PC-9 (cell line): ENCODE measurements at regions not wholly inside any gene's neighbourhood (a gene's known extent, or its start where the extent isn't known, plus 50 kb on each side); places are given as distances from the start of the nearest gene placed in this dataset.

ENCODE experiments used
- BruUV-seq: library from RNA; stranded (reverse); fragments of 400-500 nt; replicated peaks from 2 replicates; lab custom pipeline; 2021; lab: Mats Ljungman, UMichigan
- CTCF ChIA-PET: fragments of 300-600 bp; sonication (Branson Sonifier 250); formaldehyde crosslinking; loops from one replicate; lab custom pipeline; 2022; ENCODE audit warnings: antibody characterized with exemption; lab: Charles Lee
- POLR2A ChIA-PET: fragments of 300-600 bp; sonication (Branson Sonifier 250); formaldehyde crosslinking; loops from one replicate; lab custom pipeline; 2022; ENCODE audit warnings: antibody characterized with exemption; ENCODE audit not compliant: unreplicated experiment; lab: Charles Lee
- DNase-seq, 2 experiments: peaks; one replicate each; pipeline versions ENCODE4 v3.0.0 to v3.0.0-alpha.2; 2015 to 2022; ENCODE audit warnings: mixed read lengths in 1 of 2
- H2AFZ ChIP-seq: fragments of 200-600 bp; sonication (generic); 2 replicates; pipeline ENCODE4 v1.8.1; 2017; ENCODE audit warnings: antibody characterized with exemption
- H3F3A ChIP-seq: fragments of 200-600 bp; sonication (generic); 2 replicates; pipeline ENCODE4 v1.8.1; 2017; ENCODE audit warnings: antibody characterized with exemption, mild to moderate bottlenecking, low read depth; ENCODE audit not compliant: insufficient read depth
- H3K27ac ChIP-seq: fragments of 200-600 bp; sonication (generic); 2 replicates; pipeline ENCODE4 v1.6.1; 2016; ENCODE audit warnings: mixed run types
- H3K27me3 ChIP-seq: fragments of 200-600 bp; sonication (generic); 2 replicates; pipeline ENCODE4 v1.6.1; 2016; ENCODE audit warnings: low read depth, mixed run types; ENCODE audit not compliant: insufficient read depth
- H3K36me3 ChIP-seq: fragments of 200-600 bp; sonication (generic); 2 replicates; pipeline ENCODE4 v1.6.1; 2016; ENCODE audit warnings: low read depth, mixed run types
- H3K4me1 ChIP-seq: fragments of 200-600 bp; sonication (generic); replicated peaks from 2 replicates; pipeline ENCODE4 v1.6.1; 2016; ENCODE audit warnings: mixed run types; ENCODE audit not compliant: insufficient read depth
- H3K4me2 ChIP-seq: fragments of 200-600 bp; sonication (generic); 2 replicates; pipeline ENCODE4 v1.6.1; 2017; ENCODE audit warnings: mixed run types
- H3K4me3 ChIP-seq: fragments of 200-600 bp; sonication (generic); 2 replicates; pipeline ENCODE4 v1.6.1; 2016; ENCODE audit warnings: mixed run types
- H3K79me2 ChIP-seq: fragments of 200-600 bp; sonication (generic); 2 replicates; pipeline ENCODE4 v1.6.1; 2017; ENCODE audit warnings: low read depth, mixed run types
- H3K9me2 ChIP-seq: fragments of 200-600 bp; sonication (generic); 2 replicates; pipeline ENCODE4 v1.8.1; 2017; ENCODE audit warnings: mild to moderate bottlenecking; ENCODE audit not compliant: insufficient read depth
- H3K9me3 ChIP-seq: fragments of 200-600 bp; sonication (generic); 2 replicates; pipeline ENCODE4 v1.8.1; 2016; ENCODE audit warnings: low read depth; ENCODE audit not compliant: insufficient read depth
- H4K20me1 ChIP-seq: fragments of 200-600 bp; sonication (generic); 2 replicates; pipeline ENCODE4 v1.8.1; 2017; ENCODE audit not compliant: insufficient read depth
- EZH2 ChIP-seq: fragments of 200-600 bp; sonication (generic); IDR thresholded peaks from 2 replicates; pipeline ENCODE4 v1.8.0; 2017; ENCODE audit warnings: antibody characterized with exemption, low read depth
- intact Hi-C: fragments of 100-400 bp; cut with micrococcal nuclease; formaldehyde crosslinking; loops from one replicate; pipeline ENCODE4 v1.10.0; 2022; ENCODE audit not compliant: unreplicated experiment
- TF ChIP-seq, protein P1 (sequence below): fragments of 200-600 bp; sonication (generic); conservative IDR thresholded peaks from 2 replicates; pipeline ENCODE4 v1.6.1; 2017; ENCODE audit warnings: mixed run types, antibody characterized with exemption, mild to moderate bottlenecking, moderate library complexity

DNA sequence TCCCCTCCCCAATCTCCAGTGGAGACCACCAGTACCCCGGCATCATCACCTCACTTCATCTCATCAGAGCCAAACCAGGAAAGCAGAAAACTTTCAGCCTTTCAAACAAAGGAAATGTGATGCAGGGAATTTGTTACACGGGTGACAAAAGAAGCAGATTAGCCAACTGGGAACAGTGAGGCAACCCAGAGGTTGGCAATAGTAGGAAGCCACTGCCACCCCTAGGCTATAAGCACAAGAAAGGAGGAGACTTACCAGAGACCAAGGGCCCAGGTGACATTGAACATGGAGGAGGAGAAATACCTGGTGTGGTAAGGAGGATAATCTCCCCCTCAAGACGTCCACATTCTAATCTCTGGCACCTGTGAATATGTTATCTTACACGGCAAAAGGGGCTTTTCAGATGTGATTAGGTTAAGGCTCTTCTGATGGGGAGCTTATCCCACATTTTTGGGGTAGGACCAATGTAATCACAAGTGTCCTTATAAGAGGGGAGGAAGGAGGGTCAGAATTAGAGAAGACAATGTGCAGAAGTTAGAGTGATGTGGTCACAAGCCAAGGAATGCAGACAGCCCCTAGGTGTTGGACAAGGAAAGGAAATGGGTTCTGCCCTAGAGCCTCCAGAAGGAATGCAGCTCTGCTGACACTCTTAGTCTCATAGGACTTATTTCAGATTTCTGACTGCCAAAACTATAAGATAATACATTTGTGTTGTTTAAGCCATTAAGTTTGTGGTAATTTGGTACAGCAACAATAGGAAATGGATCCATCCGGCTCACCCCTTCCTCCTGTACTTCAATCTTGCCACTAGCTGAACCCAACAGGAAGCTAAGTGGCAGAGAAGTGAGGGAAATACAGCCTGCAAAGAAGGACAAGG, 83.6 kb upstream of the VAV3 start:
- POLR2A ChIA-PET: no interaction called here

DNA sequence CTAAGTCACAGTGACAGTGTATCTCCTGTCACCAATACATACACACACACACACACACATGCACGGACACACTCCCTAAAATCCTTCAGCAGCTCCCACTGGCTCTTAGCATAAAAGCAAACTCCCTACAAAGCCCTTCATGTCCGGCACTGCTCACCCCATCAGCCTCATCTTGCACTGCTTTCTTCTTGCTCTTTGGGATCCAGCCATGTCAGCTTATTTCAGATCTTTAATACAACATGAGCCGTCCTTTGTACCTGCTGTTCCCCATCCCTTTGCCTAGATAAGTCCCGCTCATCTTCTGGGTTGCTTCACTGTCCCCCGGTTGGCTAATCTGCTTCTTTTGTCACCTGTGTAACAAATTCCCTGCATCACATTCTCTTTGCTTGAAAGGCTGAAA, 82.1 kb upstream of the VAV3 start:
- Histone ChIP-seq H2AFZ (no peak overlapping the region), H3K36me3 (no peaks in the 10 kb centered on the region), H4K20me1 (no peaks in the 10 kb centered on the region), H3K9me2 (no peaks in the 10 kb centered on the region), H3K27ac (no peak overlapping the region), H3K27me3 (no peaks in the 10 kb centered on the region; the same call in 1 of the 2 replicates), H3K79me2 (no peaks in the 10 kb centered on the region), H3F3A (no peaks in the 10 kb centered on the region), H3K4me2 (no peak overlapping the region), H3K4me1 (no peaks in the 10 kb centered on the region), H3K9me3 (no peaks in the 10 kb centered on the region), H3K4me3 (no peak overlapping the region)
- intact Hi-C loops: no loop called here
- DNase-seq: no peak
- TF ChIP-seq, protein P1, sequence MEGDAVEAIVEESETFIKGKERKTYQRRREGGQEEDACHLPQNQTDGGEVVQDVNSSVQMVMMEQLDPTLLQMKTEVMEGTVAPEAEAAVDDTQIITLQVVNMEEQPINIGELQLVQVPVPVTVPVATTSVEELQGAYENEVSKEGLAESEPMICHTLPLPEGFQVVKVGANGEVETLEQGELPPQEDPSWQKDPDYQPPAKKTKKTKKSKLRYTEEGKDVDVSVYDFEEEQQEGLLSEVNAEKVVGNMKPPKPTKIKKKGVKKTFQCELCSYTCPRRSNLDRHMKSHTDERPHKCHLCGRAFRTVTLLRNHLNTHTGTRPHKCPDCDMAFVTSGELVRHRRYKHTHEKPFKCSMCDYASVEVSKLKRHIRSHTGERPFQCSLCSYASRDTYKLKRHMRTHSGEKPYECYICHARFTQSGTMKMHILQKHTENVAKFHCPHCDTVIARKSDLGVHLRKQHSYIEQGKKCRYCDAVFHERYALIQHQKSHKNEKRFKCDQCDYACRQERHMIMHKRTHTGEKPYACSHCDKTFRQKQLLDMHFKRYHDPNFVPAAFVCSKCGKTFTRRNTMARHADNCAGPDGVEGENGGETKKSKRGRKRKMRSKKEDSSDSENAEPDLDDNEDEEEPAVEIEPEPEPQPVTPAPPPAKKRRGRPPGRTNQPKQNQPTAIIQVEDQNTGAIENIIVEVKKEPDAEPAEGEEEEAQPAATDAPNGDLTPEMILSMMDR: no peak
- TF ChIP-seq EZH2: no peak
- BruUV-seq: no TSS peak
- ChIA-PET CTCF (no interaction called here), POLR2A (no interaction called here)

More for the DNA sequence above, 83.6 kb upstream of the VAV3 start:
- H3K9me2 ChIP-seq: no peaks in the 10 kb centered on the region
- H3K4me2 ChIP-seq: no peak overlapping the region
- no peaks in the 10 kb centered on the region for H3F3A ChIP-seq
- no peaks in the 10 kb centered on the region for H3K4me1 ChIP-seq
- H3K27me3 ChIP-seq: no peaks in the 10 kb centered on the region; the same call in 1 of the 2 replicates
- intact Hi-C loops: no loop called here
- BruUV-seq: no TSS peak
- no peak overlapping the region for H3K27ac ChIP-seq
- TF ChIP-seq, protein P1: no peak
- no peak for TF ChIP-seq EZH2
- DNase-seq: peak in 1 of 2 experiments; percentile 42
- no peak overlapping the region for H2AFZ ChIP-seq
- H4K20me1 ChIP-seq: no peaks in the 10 kb centered on the region
- no peaks in the 10 kb centered on the region for H3K79me2 ChIP-seq
- no peak overlapping the region for H3K4me3 ChIP-seq
- no peaks in the 10 kb centered on the region for H3K36me3 ChIP-seq
- H3K9me3 ChIP-seq: no peaks in the 10 kb centered on the region
- CTCF ChIA-PET: interaction anchor here (0.6 kb wide), 1 partner anchor 9 kb away, joined by 3 read pairs; no protein-coding TSS in a partner anchor

DNA sequence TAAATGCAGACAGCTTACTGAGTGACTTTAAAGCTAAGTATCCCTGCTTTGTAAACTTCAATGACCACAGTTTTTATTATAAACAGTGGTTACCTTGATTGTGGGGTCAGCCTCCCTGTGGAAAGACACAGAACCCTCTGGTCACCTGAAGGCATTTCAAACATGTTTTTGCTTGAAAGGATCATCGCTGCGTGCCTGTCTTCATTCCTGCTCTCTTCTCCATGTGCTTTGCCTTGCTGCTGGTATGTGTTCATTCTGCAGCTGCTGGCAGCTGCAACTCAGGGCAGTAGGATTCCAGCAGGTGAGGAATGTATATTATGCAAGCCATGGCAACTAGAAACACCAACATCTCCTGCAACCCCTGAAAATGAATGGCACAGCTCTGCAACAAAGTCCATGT, 81.0 kb upstream of the VAV3 start:
- Histone ChIP-seq H3K9me2 (no peaks in the 10 kb centered on the region), H3K27me3 (no peaks in the 10 kb centered on the region; the same call in 1 of the 2 replicates), H3K4me3 (no peak overlapping the region), H3K36me3 (no peaks in the 10 kb centered on the region), H3K4me2 (no peak overlapping the region), H2AFZ (no peak overlapping the region), H4K20me1 (no peaks in the 10 kb centered on the region), H3K4me1 (no peaks in the 10 kb centered on the region), H3K79me2 (no peaks in the 10 kb centered on the region), H3K27ac (no peak overlapping the region), H3F3A (no peaks in the 10 kb centered on the region), H3K9me3 (no peaks in the 10 kb centered on the region)
- ChIA-PET CTCF (no interaction called here), POLR2A (no interaction called here)
- DNase-seq: peak in 1 of 2 experiments; percentile 46
- intact Hi-C loops: no loop called here
- BruUV-seq: no TSS peak
- TF ChIP-seq, protein P1: no peak
- no peak for TF ChIP-seq EZH2
